PFSK-1 (cell line): ENCODE measurements at regions not wholly inside any gene's neighbourhood (a gene's known extent, or its start where the extent isn't known, plus 50 kb on each side); places are given as distances from the start of the nearest gene placed in this dataset.

Experiments used
- POLR2AphosphoS5 ChIP-seq: IDR thresholded peaks from 2 replicates; pipeline ENCODE4 v1.6.1; 2012; ENCODE audit warnings: low read depth, mild to moderate bottlenecking, control low read depth, low read length, moderate library complexity
- SIN3A ChIP-seq: IDR thresholded peaks from 2 replicates; pipeline ENCODE4 v1.6.1; 2012; ENCODE audit warnings: mild to moderate bottlenecking, low read length, moderate library complexity, borderline replicate concordance; ENCODE audit not compliant: insufficient read depth
- TAF1 ChIP-seq: IDR thresholded peaks from 2 replicates; pipeline ENCODE4 v1.6.1; 2012; ENCODE audit warnings: low read length, control low read depth, borderline replicate concordance; ENCODE audit not compliant: insufficient read depth

- TF ChIP-seq TAF1 = no peak
- TF ChIP-seq POLR2AphosphoS5 = no peak
- no peak for TF ChIP-seq SIN3A
Observed at GRCh38 chr14:58817846-58818245, 180.1 kb downstream of the DACT1 start.
